Activated T-helper 1 cell treated with anti-CD3 and anti-CD28 coated beads, Interleukin-12 subunit alpha, Interleukin-12 subunit beta, Interleukin-2, Interleukin-4 antibody, amounts not matched to agents 30 ng/mL and 10 ng/mL and 1 ng/mL, durations not matched to agents 14 hours and 24 hours and 36 hours (primary cell): ENCODE measurements at regions not wholly inside any gene's neighbourhood (a gene's known extent, or its start where the extent isn't known, plus 50 kb on each side); places are given as distances from the start of the nearest gene placed in this dataset.

Experiments used
- DNase-seq: peaks from one replicate; pipeline ENCODE4 v3.0.0; 2021; ENCODE audit warnings: low spot score
- H3K27ac Mint-ChIP-seq: one replicate; pipeline ENCODE4 v1.8.0; 2021; ENCODE audit warnings: mild to moderate bottlenecking, mixed read lengths
- H3K27me3 Mint-ChIP-seq: one replicate; pipeline ENCODE4 v1.8.0; 2022; ENCODE audit warnings: mild to moderate bottlenecking, moderate library complexity, mixed read lengths; ENCODE audit not compliant: insufficient read depth
- H3K36me3 Mint-ChIP-seq: one replicate; pipeline ENCODE4 v1.8.0; 2021; ENCODE audit warnings: low read depth, mixed read lengths
- H3K4me1 Mint-ChIP-seq: one replicate; pipeline ENCODE4 v1.8.0; 2021; ENCODE audit warnings: low read depth, mixed read lengths
- H3K4me3 Mint-ChIP-seq: one replicate; pipeline ENCODE4 v1.8.0; 2021; ENCODE audit warnings: mild to moderate bottlenecking, moderate library complexity, mixed read lengths
- H3K9me3 Mint-ChIP-seq: one replicate; pipeline ENCODE4 v1.8.0; 2021; ENCODE audit warnings: mixed read lengths
- intact Hi-C: fragments of 100-400 bp; cut with micrococcal nuclease; formaldehyde crosslinking; loops from one replicate; pipeline ENCODE4 v1.15.1; 2024

DNA sequence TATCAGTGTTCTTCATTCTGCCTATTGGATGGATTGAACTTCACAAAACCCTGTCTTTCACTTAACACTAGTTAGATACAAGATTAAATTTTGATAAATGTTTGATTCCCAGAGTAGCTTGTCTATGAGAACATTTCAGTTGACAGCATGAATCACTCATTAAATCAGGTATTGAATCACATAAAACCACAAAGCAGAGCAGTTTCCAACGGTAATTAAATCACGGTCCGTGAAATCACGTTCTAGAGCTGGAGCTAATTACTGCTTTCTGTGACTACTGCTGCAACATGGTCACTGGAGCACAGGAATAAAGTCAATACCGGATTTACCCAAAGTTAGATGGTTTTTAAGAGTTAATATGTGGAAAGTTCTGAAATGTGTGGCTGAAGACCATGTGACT lies 257.8 kb upstream of the PCDH15 start:
- DNase-seq: no peak
- no peaks in the 10 kb centered on the region for H3K27me3 Mint-ChIP-seq
- H3K4me3 Mint-ChIP-seq: no peak overlapping the region
- peaks cover 16% of the 10 kb centered on the region for H3K9me3 Mint-ChIP-seq
- H3K27ac Mint-ChIP-seq: no peak overlapping the region
- no peaks in the 10 kb centered on the region for H3K4me1 Mint-ChIP-seq
- intact Hi-C loops: no loop called here
- no peaks in the 10 kb centered on the region for H3K36me3 Mint-ChIP-seq

- no peak overlapping the region for H3K27ac Mint-ChIP-seq
- no peak overlapping the region for H3K4me3 Mint-ChIP-seq
- peaks cover 16% of the 10 kb centered on the region for H3K9me3 Mint-ChIP-seq
- no peak for DNase-seq
- no peaks in the 10 kb centered on the region for H3K27me3 Mint-ChIP-seq
- no peaks in the 10 kb centered on the region for H3K36me3 Mint-ChIP-seq
- H3K4me1 Mint-ChIP-seq: no peaks in the 10 kb centered on the region
- intact Hi-C loops: no loop called here
Observed at GRCh38 chr10:55051515-55051914, 250.5 kb upstream of the PCDH15 start.

DNA sequence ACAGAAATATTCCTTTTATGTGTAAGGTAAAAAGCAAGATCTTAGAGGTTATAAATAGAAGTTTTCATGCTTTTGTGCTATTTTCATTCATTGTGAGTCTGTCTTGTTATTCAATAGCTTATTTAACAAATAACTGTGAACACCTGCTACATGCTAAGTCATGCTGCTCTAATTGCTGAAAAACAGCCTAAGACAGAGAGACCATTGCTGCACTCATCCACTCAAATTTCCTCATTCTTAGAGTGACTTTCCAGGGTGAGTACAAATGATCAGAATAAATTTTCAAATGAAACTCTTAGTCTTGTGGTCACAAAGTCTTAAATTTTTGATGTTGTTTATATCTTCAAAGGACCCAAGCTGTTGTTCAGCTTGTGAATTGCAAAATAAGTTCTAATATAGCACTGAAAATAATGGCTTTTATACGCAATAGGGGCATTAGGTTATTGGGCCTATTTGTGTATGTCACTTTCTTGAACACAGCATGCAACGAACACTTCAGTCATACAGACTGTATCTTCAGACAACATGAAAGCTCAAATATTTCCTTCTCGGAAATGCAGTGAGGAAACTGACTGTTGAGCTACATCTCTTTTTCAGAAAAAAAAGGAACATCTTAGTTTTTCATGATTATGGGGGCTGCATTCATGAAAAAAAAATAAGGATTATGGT lies 247.9 kb upstream of the PCDH15 start:
- no peak overlapping the region for H3K27ac Mint-ChIP-seq
- peaks cover 4% of the 10 kb centered on the region for H3K9me3 Mint-ChIP-seq
- DNase-seq: no peak
- H3K36me3 Mint-ChIP-seq: no peaks in the 10 kb centered on the region
- intact Hi-C loops: no loop called here
- H3K4me1 Mint-ChIP-seq: no peaks in the 10 kb centered on the region
- no peaks in the 10 kb centered on the region for H3K27me3 Mint-ChIP-seq
- H3K4me3 Mint-ChIP-seq: no peak overlapping the region

GRCh38 chr10:55043540-55043939 lies 242.5 kb upstream of the PCDH15 start:
- no peak for DNase-seq
- Mint-ChIP-seq H3K27me3 (no peaks in the 10 kb centered on the region), H3K9me3 (no peaks in the 10 kb centered on the region), H3K4me1 (no peaks in the 10 kb centered on the region), H3K36me3 (no peaks in the 10 kb centered on the region), H3K27ac (no peak overlapping the region), H3K4me3 (no peak overlapping the region)
- intact Hi-C loops: no loop called here

DNA sequence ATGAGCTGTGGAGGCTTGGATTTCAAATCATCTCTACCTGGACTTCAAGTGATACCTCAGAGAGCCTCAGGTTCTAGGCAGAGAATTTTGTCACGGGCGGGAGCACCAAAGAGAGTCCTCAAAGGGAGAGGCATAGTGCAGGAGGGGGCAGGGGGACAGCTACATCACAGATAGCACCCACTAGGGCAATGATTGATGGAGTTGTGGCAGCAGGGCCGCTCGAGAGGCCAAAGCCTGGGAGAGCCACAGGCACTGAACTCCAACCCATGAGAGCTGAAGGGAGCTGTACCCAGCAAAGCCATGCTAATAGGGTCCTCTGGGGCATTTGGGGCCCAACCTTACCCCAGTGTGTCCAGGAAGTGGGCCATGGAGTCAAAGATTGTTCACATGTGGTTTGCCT lies 232.0 kb upstream of the PCDH15 start:
- Mint-ChIP-seq H3K4me1 (no peaks in the 10 kb centered on the region), H3K9me3 (no peaks in the 10 kb centered on the region), H3K36me3 (no peaks in the 10 kb centered on the region), H3K4me3 (no peak overlapping the region), H3K27ac (no peak overlapping the region), H3K27me3 (no peaks in the 10 kb centered on the region)
- no peak for DNase-seq
- intact Hi-C loops: no loop called here

- no peak for DNase-seq
- Mint-ChIP-seq H3K27me3 (no peaks in the 10 kb centered on the region), H3K9me3 (no peaks in the 10 kb centered on the region), H3K4me3 (no peak overlapping the region), H3K36me3 (no peaks in the 10 kb centered on the region), H3K4me1 (no peaks in the 10 kb centered on the region), H3K27ac (no peak overlapping the region)
- intact Hi-C loops: no loop called here
Observed at GRCh38 chr10:55024713-55025112, 223.7 kb upstream of the PCDH15 start.

DNA sequence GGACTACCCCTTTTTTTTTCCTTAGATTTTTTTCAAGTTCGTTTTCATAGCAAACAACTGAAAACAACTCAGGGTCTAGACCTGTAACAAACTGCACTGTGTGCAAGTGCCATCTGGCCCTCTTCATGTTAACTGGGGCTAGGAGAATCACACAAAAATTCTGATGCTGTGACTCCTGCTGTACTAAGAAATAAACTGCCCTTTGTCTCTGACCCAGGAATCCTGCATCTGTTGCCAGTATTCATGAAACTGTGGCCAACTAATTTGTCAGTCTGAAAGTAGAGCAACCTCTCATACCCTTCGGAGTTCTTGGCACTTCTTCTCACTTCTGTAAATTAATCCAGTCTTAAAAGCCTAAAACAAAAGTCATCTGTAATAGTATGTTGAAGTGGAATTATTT lies 218.4 kb upstream of the PCDH15 start:
- intact Hi-C loops: no loop called here
- Mint-ChIP-seq H3K36me3 (no peaks in the 10 kb centered on the region), H3K4me1 (no peaks in the 10 kb centered on the region), H3K9me3 (no peaks in the 10 kb centered on the region), H3K27me3 (no peaks in the 10 kb centered on the region), H3K27ac (no peak overlapping the region), H3K4me3 (no peak overlapping the region)
- DNase-seq: no peak

GRCh38 chr10:55013318-55013717 lies 212.3 kb upstream of the PCDH15 start:
- H3K27me3 Mint-ChIP-seq: no peaks in the 10 kb centered on the region
- H3K4me1 Mint-ChIP-seq: no peaks in the 10 kb centered on the region
- no peak for DNase-seq
- no peak overlapping the region for H3K4me3 Mint-ChIP-seq
- no peak overlapping the region for H3K27ac Mint-ChIP-seq
- no peaks in the 10 kb centered on the region for H3K9me3 Mint-ChIP-seq
- H3K36me3 Mint-ChIP-seq: no peaks in the 10 kb centered on the region
- intact Hi-C loops: no loop called here

- no peaks in the 10 kb centered on the region for H3K36me3 Mint-ChIP-seq
- H3K9me3 Mint-ChIP-seq: peaks cover 6% of the 10 kb centered on the region
- H3K4me3 Mint-ChIP-seq: no peak overlapping the region
- intact Hi-C loops: no loop called here
- no peak for DNase-seq
- no peaks in the 10 kb centered on the region for H3K4me1 Mint-ChIP-seq
- H3K27me3 Mint-ChIP-seq: no peaks in the 10 kb centered on the region
- no peak overlapping the region for H3K27ac Mint-ChIP-seq
Observed at GRCh38 chr10:55002420-55002819, 201.4 kb upstream of the PCDH15 start.

GRCh38 chr10:55001422-55001821 lies 200.4 kb upstream of the PCDH15 start:
- intact Hi-C loops: no loop called here
- Mint-ChIP-seq H3K36me3 (no peaks in the 10 kb centered on the region), H3K4me1 (no peaks in the 10 kb centered on the region), H3K4me3 (no peak overlapping the region), H3K9me3 (peaks cover 6% of the 10 kb centered on the region), H3K27me3 (no peaks in the 10 kb centered on the region), H3K27ac (no peak overlapping the region)
- DNase-seq: no peak

GRCh38 chr10:54993148-54993547 lies 192.1 kb upstream of the PCDH15 start:
- H3K4me3 Mint-ChIP-seq: no peak overlapping the region
- no peaks in the 10 kb centered on the region for H3K36me3 Mint-ChIP-seq
- intact Hi-C loops: no loop called here
- no peaks in the 10 kb centered on the region for H3K4me1 Mint-ChIP-seq
- no peak overlapping the region for H3K27ac Mint-ChIP-seq
- peaks cover 1% of the 10 kb centered on the region for H3K9me3 Mint-ChIP-seq
- no peak for DNase-seq
- H3K27me3 Mint-ChIP-seq: no peaks in the 10 kb centered on the region

- Mint-ChIP-seq H3K4me1 (no peaks in the 10 kb centered on the region), H3K4me3 (no peak overlapping the region), H3K27ac (no peak overlapping the region), H3K36me3 (no peaks in the 10 kb centered on the region), H3K9me3 (peaks cover 6% of the 10 kb centered on the region), H3K27me3 (no peaks in the 10 kb centered on the region)
- DNase-seq: no peak
- intact Hi-C loops: no loop called here
Observed at GRCh38 chr10:54985732-54986131, 184.7 kb upstream of the PCDH15 start.

GRCh38 chr10:54983255-54983654 lies 182.2 kb upstream of the PCDH15 start:
- intact Hi-C loops: no loop called here

More at GRCh38 chr10:54983255-54983654, 182.2 kb upstream of the PCDH15 start:
- Mint-ChIP-seq H3K4me1 (no peaks in the 10 kb centered on the region), H3K36me3 (no peaks in the 10 kb centered on the region), H3K27ac (no peak overlapping the region), H3K9me3 (peaks cover 6% of the 10 kb centered on the region), H3K4me3 (no peak overlapping the region), H3K27me3 (no peaks in the 10 kb centered on the region)
- DNase-seq: no peak
